ENCODE measurements at regions not wholly inside any gene's neighbourhood (a gene's known extent, or its start where the extent isn't known, plus 50 kb on each side); places are given as distances from the start of the nearest gene placed in this dataset.

GRCh38 chr10:107914450-107915214, 750.1 kb upstream of the SORCS1 start:
- H3K9me3 ChIP-seq = peaks cover 0 to 18% (median 2%) of the 10 kb centered on the region in 12 donors
- no peaks in the 10 kb centered on the region for H3K36me3 ChIP-seq
- ATAC-seq = no peak
- 1 to 2% (median 1%) methylated on average over 40 to 78 of the region's 78 CpGs for WGBS, 4 donors
- H3K4me1 ChIP-seq = peaks cover 0 to 11% (median 0%) of the 10 kb centered on the region in 12 donors
- TF ChIP-seq POLR2A (IDR thresholded peaks at IDR 0.05) (no peak), CTCF (IDR thresholded peaks at IDR 0.05) (no peak)
- H3K27me3 ChIP-seq = peaks cover 9 to 35% (median 20%) of the 10 kb centered on the region in 9 donors
- intact Hi-C loops (cut with DNase I) = no loop called here
- H3K27ac ChIP-seq = no peak overlapping the region
- H3K4me3 ChIP-seq = peak overlapping the region in 9 of 12 donors; percentile 10 to 36 (median 17)
- DNase-seq = peak in 2 of 5 donors; percentile 16 to 32

GRCh38 chr10:107913317-107914294, 749.1 kb upstream of the SORCS1 start:
- Histone ChIP-seq H3K27me3 (peaks cover 9 to 35% (median 20%) of the 10 kb centered on the region in 9 donors), H3K36me3 (no peaks in the 10 kb centered on the region), H3K4me3 (no peak overlapping the region), H3K9me3 (peaks cover 0 to 8% (median 0%) of the 10 kb centered on the region in 12 donors), H3K27ac (no peak overlapping the region), H3K4me1 (peaks cover 0 to 11% (median 0%) of the 10 kb centered on the region in 12 donors)
- 25 to 27% (median 27%) methylated on average over 6 of the region's 6 CpGs for WGBS, 4 donors
- TF ChIP-seq POLR2A (IDR thresholded peaks at IDR 0.05) (no peak), CTCF (IDR thresholded peaks at IDR 0.05) (no peak)
- DNase-seq (no peak), ATAC-seq (no peak)
- intact Hi-C loops (cut with DNase I) = no loop called here

- H3K27ac ChIP-seq = no peak overlapping the region
- no peaks in the 10 kb centered on the region for H3K4me1 ChIP-seq
- TF ChIP-seq POLR2A (IDR thresholded peaks at IDR 0.05) (no peak), CTCF (IDR thresholded peaks at IDR 0.05) (no peak)
- intact Hi-C loops (cut with DNase I) = no loop called here
- H3K9me3 ChIP-seq = no peaks in the 10 kb centered on the region
- H3K36me3 ChIP-seq = no peaks in the 10 kb centered on the region
- H3K27me3 ChIP-seq = no peaks in the 10 kb centered on the region
- no peak overlapping the region for H3K4me3 ChIP-seq
- no peak for ATAC-seq
- no peak for DNase-seq
- WGBS, 4 donors = 65 to 74% (median 67%) methylated on average over 2 of the region's 2 CpGs
These were observed 736.6 kb upstream of the SORCS1 start for GRCh38 chr10:107901076-107901475.

- intact Hi-C loops (cut with DNase I) = no loop called here
- H3K27me3 ChIP-seq = no peaks in the 10 kb centered on the region
- no peaks in the 10 kb centered on the region for H3K36me3 ChIP-seq
- no peaks in the 10 kb centered on the region for H3K9me3 ChIP-seq
- H3K4me3 ChIP-seq = no peak overlapping the region
- DNase-seq (no peak), ATAC-seq (no peak)
- 83 to 93% (median 85%) methylated on average over 5 of the region's 5 CpGs for WGBS, 4 donors
- H3K27ac ChIP-seq = no peak overlapping the region
- TF ChIP-seq CTCF (IDR thresholded peaks at IDR 0.05) = no peak
- no peak for TF ChIP-seq POLR2A (IDR thresholded peaks at IDR 0.05)
- H3K4me1 ChIP-seq = no peaks in the 10 kb centered on the region
These were observed 735.6 kb upstream of the SORCS1 start for GRCh38 chr10:107900131-107900530.

All from heart left ventricle (tissue), 16 donors.